B cell (primary cell): ENCODE measurements at regions not wholly inside any gene's neighbourhood (a gene's known extent, or its start where the extent isn't known, plus 50 kb on each side); places are given as distances from the start of the nearest gene placed in this dataset.
A peak's percentile ranks its signal among the peaks of the same experiment; 100 is the strongest.

Source experiments
- ATAC-seq: fragments of 200-7000 bp; cut with Tn5 transposase; one replicate; pipeline ENCODE4 v1.10.0; 2021; ENCODE audit warnings: low read depth, mild to moderate bottlenecking, moderate number of reproducible peaks, moderate library complexity
- CTCF ChIA-PET: fragments of 350-600 bp; sonication (Branson Sonifier 250); formaldehyde crosslinking; loops from one replicate; lab custom pipeline; 2021; ENCODE audit warnings: antibody characterized with exemption, inconsistent platforms; lab: Charles Lee
- POLR2A ChIA-PET: fragments of 350-600 bp; sonication (Branson Sonifier 250); formaldehyde crosslinking; loops from one replicate; lab custom pipeline; 2021; ENCODE audit warnings: antibody characterized with exemption; lab: Charles Lee
- DNase-seq: peaks from one replicate; pipeline ENCODE4 v3.0.0; 2013
- H2AFZ ChIP-seq: 2 replicates; pipeline ENCODE4 v1.6.1; 2012; ENCODE audit warnings: mild to moderate bottlenecking, low read depth, low read length; ENCODE audit not compliant: insufficient read depth, poor library complexity, severe bottlenecking
- H3K27ac ChIP-seq, 2 donors: 1 replicate in 1 of 2; 2 replicates in 1 of 2; pipeline ENCODE4 v1.5.1; 2012 to 2013; ENCODE audit warnings: low read length in 2 of 2, mild to moderate bottlenecking in 2 of 2, moderate library complexity in 1 of 2
- H3K27me3 ChIP-seq, 4 experiments: fragments of 200-600 bp in 1 of 4; sonication (generic) in 1 of 4; replicated peaks in 1 of 4; 1 replicate in 2 of 4; 2 replicates in 2 of 4; pipeline versions ENCODE4 v1.6.1 to v1.7.0; 2013 to 2016; ENCODE audit warnings: low read length in 3 of 4, mild to moderate bottlenecking in 2 of 4, mixed read lengths in 1 of 4, moderate library complexity in 1 of 4; ENCODE audit not compliant: insufficient read depth in 4 of 4, control insufficient read depth in 3 of 4; ENCODE audit errors: control extremely low read depth in 1 of 4
- H3K36me3 ChIP-seq, 2 experiments: replicated peaks in 1 of 2; 1 replicate in 1 of 2; 2 replicates in 1 of 2; pipeline versions ENCODE4 v1.6.1 to v1.7.1; 2013; ENCODE audit warnings: low read length in 1 of 2; ENCODE audit not compliant: insufficient read depth in 2 of 2, control insufficient read depth in 1 of 2; ENCODE audit errors: control extremely low read depth in 1 of 2, extremely low read depth in 1 of 2
- H3K4me1 ChIP-seq, 2 donors: fragments of 200-600 bp in 1 of 2; sonication (generic) in 1 of 2; 1 replicate in 1 of 2; 2 replicates in 1 of 2; pipeline versions ENCODE4 v1.5.1 to v1.6.1; 2013 to 2017; ENCODE audit warnings: low read length in 2 of 2; ENCODE audit not compliant: control insufficient read depth in 2 of 2, insufficient read depth in 2 of 2
- H3K4me2 ChIP-seq: replicated peaks from 2 replicates; pipeline ENCODE3; 2012; ENCODE audit warnings: mild to moderate bottlenecking, low read depth, low read length; ENCODE audit not compliant: poor library complexity, severe bottlenecking
- H3K4me3 ChIP-seq, 5 experiments: fragments of 200-600 bp in 1 of 5; sonication (generic) in 1 of 5; 1 replicate in 3 of 5; 2 replicates in 2 of 5; pipeline versions ENCODE4 v1.5.1 to v1.7.0; 2011 to 2016; ENCODE audit warnings: low read length in 4 of 5, mild to moderate bottlenecking in 4 of 5, low read depth in 2 of 5, control low read depth in 1 of 5, moderate library complexity in 1 of 5; ENCODE audit not compliant: insufficient read depth in 1 of 5; ENCODE audit errors: control extremely low read depth in 1 of 5, extremely low read depth in 1 of 5
- H3K79me2 ChIP-seq: fragments of 200-600 bp; sonication (generic); one replicate; pipeline ENCODE4 v1.6.0; 2016; ENCODE audit warnings: low read length; ENCODE audit not compliant: control insufficient read depth, insufficient read depth
- H3K9ac ChIP-seq: fragments of 200-600 bp; sonication (generic); 2 replicates; pipeline ENCODE4 v1.6.1; 2017; ENCODE audit warnings: mild to moderate bottlenecking, low read length, moderate library complexity
- H3K9me3 ChIP-seq, 3 donors: one replicate each; pipeline versions ENCODE4 v1.6.1 to v1.7.1; 2013; ENCODE audit warnings: low read length in 2 of 3; ENCODE audit not compliant: control insufficient read depth in 2 of 3, insufficient read depth in 1 of 3; ENCODE audit errors: control extremely low read depth in 1 of 3
- H4K20me1 ChIP-seq: 2 replicates; pipeline ENCODE4 v1.6.0; 2012; ENCODE audit warnings: mild to moderate bottlenecking, low read length; ENCODE audit not compliant: insufficient read depth, control insufficient read depth, poor library complexity, severe bottlenecking
- H3K27ac Mint-ChIP-seq: one replicate; pipeline ENCODE4 v1.8.0; 2021; ENCODE audit warnings: mixed read lengths
- H3K27me3 Mint-ChIP-seq: one replicate; pipeline ENCODE4 v1.8.0; 2021; ENCODE audit warnings: mixed read lengths
- H3K4me1 Mint-ChIP-seq: one replicate; pipeline ENCODE4 v1.8.0; 2021; ENCODE audit warnings: mixed read lengths
- H3K4me3 Mint-ChIP-seq: one replicate; pipeline ENCODE4 v1.8.0; 2021; ENCODE audit warnings: mixed read lengths
- H3K9me3 Mint-ChIP-seq: one replicate; pipeline ENCODE4 v1.8.0; 2022; ENCODE audit warnings: mixed read lengths; ENCODE audit not compliant: insufficient read depth
- CTCF ChIP-seq: fragments of 200-600 bp; IDR thresholded peaks from one replicate; pipeline ENCODE4 v1.8.0; 2022; ENCODE audit warnings: antibody characterized with exemption, mild to moderate bottlenecking
- EZH2 ChIP-seq: IDR thresholded peaks from 2 replicates; pipeline ENCODE4 v1.6.1; 2012; ENCODE audit warnings: borderline replicate concordance, low read depth, mild to moderate bottlenecking, moderate library complexity, low read length; ENCODE audit not compliant: insufficient read depth, poor library complexity, severe bottlenecking
- WGBS: methylation state at CpG from one replicate; pipeline ENCODE4 v1.1.5; 2013; ENCODE audit warnings: missing lambda C conversion rate; ENCODE audit not compliant: insufficient coverage; 5-methylcytosine and 5-hydroxymethylcytosine counted together
- intact Hi-C: fragments of 100-400 bp; cut with micrococcal nuclease; formaldehyde crosslinking; loops from one replicate; pipeline ENCODE4 v1.10.0; 2022

- H3K4me1 ChIP-seq, result peaks cover 0 to 32% of the 10 kb centered on the region in 2 donors
- DNase-seq (no peak), ATAC-seq (peak; percentile 28)
- ChIA-PET POLR2A (no interaction called here), CTCF (interaction anchor here (0.6 kb wide), 1 partner anchor 15 kb away, joined by 3 read pairs; no protein-coding TSS in a partner anchor)
- H3K4me3 Mint-ChIP-seq, result peak overlapping the region; percentile 60
- intact Hi-C loops, result no loop called here
- H3K9ac ChIP-seq, result no peak overlapping the region
- peaks cover 40% of the 10 kb centered on the region for H3K4me1 Mint-ChIP-seq
- WGBS, result no CpG with 5 or more reads among the region's 1 CpG
- H3K9me3 Mint-ChIP-seq, result peaks cover 4% of the 10 kb centered on the region
- no peaks in the 10 kb centered on the region for H3K36me3 ChIP-seq
- TF ChIP-seq CTCF (no peak), EZH2 (no peak)
- H3K27ac ChIP-seq, result no peak overlapping the region
- no peak overlapping the region for H3K4me3 ChIP-seq
- H4K20me1 ChIP-seq, result no peaks in the 10 kb centered on the region
- no peaks in the 10 kb centered on the region for H3K27me3 ChIP-seq
- H3K4me2 ChIP-seq, result no peak overlapping the region
- peak overlapping the region; percentile 33 for H2AFZ ChIP-seq
- peak overlapping the region; percentile 73 for H3K27ac Mint-ChIP-seq
- H3K9me3 ChIP-seq, result peaks cover 1 to 9% (median 5%) of the 10 kb centered on the region in 3 donors
- no peaks in the 10 kb centered on the region for H3K27me3 Mint-ChIP-seq
- no peaks in the 10 kb centered on the region for H3K79me2 ChIP-seq
Observed at GRCh38 chr17:72422204-72422504, 301.3 kb downstream of the SOX9 start.

- H3K4me2 ChIP-seq, result peak overlapping the region; percentile 45
- no peaks in the 10 kb centered on the region for H3K27me3 Mint-ChIP-seq
- H3K9me3 Mint-ChIP-seq, result peaks cover 4% of the 10 kb centered on the region
- peak overlapping the region; percentile 33 for H2AFZ ChIP-seq
- H3K4me3 Mint-ChIP-seq, result peak overlapping the region; percentile 60
- peak overlapping the region; percentile 73 for H3K27ac Mint-ChIP-seq
- DNase-seq (peak; percentile 42), ATAC-seq (peak; percentile 25)
- H4K20me1 ChIP-seq, result no peaks in the 10 kb centered on the region
- intact Hi-C loops, result no loop called here
- ChIA-PET CTCF (interaction anchor here (0.6 kb wide), 1 partner anchor 14 kb away, joined by 3 read pairs; no protein-coding TSS in a partner anchor), POLR2A (no interaction called here)
- 49% methylated on average over 21 of the region's 21 CpGs for WGBS
- H3K27me3 ChIP-seq, result no peaks in the 10 kb centered on the region
- peak overlapping the region in 1 of 5 experiments; percentile 14 for H3K4me3 ChIP-seq
- TF ChIP-seq CTCF, result no peak
- TF ChIP-seq EZH2, result no peak
- H3K79me2 ChIP-seq, result no peaks in the 10 kb centered on the region
- H3K9ac ChIP-seq, result no peak overlapping the region
- no peak overlapping the region for H3K27ac ChIP-seq
- H3K9me3 ChIP-seq, result peaks cover 0 to 7% (median 5%) of the 10 kb centered on the region in 3 donors
- H3K4me1 ChIP-seq, result peaks cover 0 to 32% of the 10 kb centered on the region in 2 donors
- H3K36me3 ChIP-seq, result no peaks in the 10 kb centered on the region
- H3K4me1 Mint-ChIP-seq, result peaks cover 40% of the 10 kb centered on the region
Observed at GRCh38 chr17:72422505-72423285, 301.9 kb downstream of the SOX9 start.
